Endothelial cell of umbilical vein (primary cell): ENCODE measurements at regions not wholly inside any gene's neighbourhood (a gene's known extent, or its start where the extent isn't known, plus 50 kb on each side); places are given as distances from the start of the nearest gene placed in this dataset.

Source experiments
- BruUV-seq: library from RNA; stranded (reverse); fragments of 400-500 nt; replicated peaks from 2 replicates; lab custom pipeline; 2021; lab: Mats Ljungman, UMichigan
- CTCF ChIA-PET: fragments of 300-600, 350-600 bp; sonication (Branson Sonifier 250); formaldehyde crosslinking; loops from one replicate; lab custom pipeline; 2021; ENCODE audit warnings: antibody characterized with exemption, inconsistent platforms; lab: Charles Lee
- POLR2A ChIA-PET: fragments of 300-600, 350-600 bp; sonication (Branson Sonifier 250); formaldehyde crosslinking; loops from one replicate; lab custom pipeline; 2021; ENCODE audit warnings: antibody characterized with exemption, inconsistent platforms; lab: Charles Lee
- DNase-seq: peaks from one replicate; pipeline ENCODE4 v3.0.0-alpha.2; 2011; ENCODE audit warnings: low read depth, low spot score
- FAIRE-seq: peaks from 2 replicates; lab custom pipeline; 2011; peaks lifted over from hg19 to GRCh38; lab: Jason Lieb, UNC
- H2AFZ ChIP-seq: 2 replicates; pipeline ENCODE4 v1.6.0; 2012; ENCODE audit warnings: low read depth, low read length, control low read depth, inconsistent platforms
- H3K27ac ChIP-seq: 2 replicates; pipeline ENCODE4 v1.5.1; 2011; ENCODE audit warnings: low read depth, mild to moderate bottlenecking, control low read depth, low read length, moderate library complexity; ENCODE audit not compliant: insufficient read depth
- H3K27me3 ChIP-seq, 2 experiments: 2 replicates each; pipeline versions ENCODE4 v1.6.0 to v1.6.1; 2011; ENCODE audit warnings: low read length in 2 of 2, mixed read lengths in 1 of 2; ENCODE audit not compliant: control insufficient read depth in 2 of 2, insufficient read depth in 2 of 2
- H3K36me3 ChIP-seq, 2 experiments: 2 replicates in 1 of 2; 3 replicates in 1 of 2; pipeline ENCODE4 v1.5.1; 2011; ENCODE audit warnings: low read length in 2 of 2, mild to moderate bottlenecking in 1 of 2, moderate library complexity in 1 of 2; ENCODE audit not compliant: control insufficient read depth in 2 of 2, insufficient read depth in 2 of 2; ENCODE audit errors: extremely low read depth in 1 of 2
- H3K4me1 ChIP-seq: 3 replicates; pipeline ENCODE4 v1.5.1; 2011; ENCODE audit warnings: mild to moderate bottlenecking, low read length; ENCODE audit not compliant: control insufficient read depth, insufficient read depth; ENCODE audit errors: extremely low read depth
- H3K4me2 ChIP-seq: 2 replicates; pipeline ENCODE4 v1.6.1; 2011; ENCODE audit warnings: low read length, control low read depth, mixed read lengths; ENCODE audit not compliant: insufficient read depth
- H3K4me3 ChIP-seq, 3 experiments: fragments of 200-600 bp in 1 of 3; sonication (generic), shearing (Covaris generic) in 1 of 3; replicated peaks in 1 of 3; 2 replicates each; pipeline ENCODE4 v1.5.1; 2011 to 2016; ENCODE audit warnings: control low read depth in 3 of 3, low read length in 3 of 3, mild to moderate bottlenecking in 2 of 3, inconsistent platforms in 1 of 3, low read depth in 1 of 3, moderate library complexity in 1 of 3; ENCODE audit not compliant: insufficient read depth in 1 of 3
- H3K79me2 ChIP-seq: 2 replicates; pipeline ENCODE4 v1.6.0; 2012; ENCODE audit warnings: low read length, inconsistent platforms; ENCODE audit not compliant: control insufficient read depth, insufficient read depth
- H3K9ac ChIP-seq: replicated peaks from 2 replicates; pipeline ENCODE3; 2011; ENCODE audit warnings: low read length, control low read depth; ENCODE audit not compliant: insufficient read depth; ENCODE audit errors: extremely low read depth
- H3K9me1 ChIP-seq: replicated peaks from 3 replicates; pipeline ENCODE4 v1.6.0; 2011; ENCODE audit warnings: mild to moderate bottlenecking, low read length; ENCODE audit not compliant: control insufficient read depth, insufficient read depth; ENCODE audit errors: extremely low read depth
- H3K9me3 ChIP-seq: replicated peaks from 2 replicates; pipeline ENCODE4 v1.5.1; 2012; ENCODE audit warnings: low read length, inconsistent platforms; ENCODE audit not compliant: control insufficient read depth, insufficient read depth
- H4K20me1 ChIP-seq: replicated peaks from 2 replicates; pipeline ENCODE3; 2011; ENCODE audit warnings: mild to moderate bottlenecking, low read length; ENCODE audit not compliant: control insufficient read depth, insufficient read depth; ENCODE audit errors: extremely low read depth
- CTCF ChIP-seq, 2 donors: IDR thresholded peaks; 1 replicate in 1 of 2; 2 replicates in 1 of 2; pipeline ENCODE4 v1.5.1; 2011; ENCODE audit warnings: low read length in 2 of 2, mild to moderate bottlenecking in 2 of 2, moderate library complexity in 2 of 2, control low read depth in 1 of 2, inconsistent platforms in 1 of 2, low read depth in 1 of 2; ENCODE audit not compliant: insufficient read depth in 1 of 2; ENCODE audit errors: extremely low read depth in 1 of 2
- EZH2 ChIP-seq: IDR thresholded peaks from 2 replicates; pipeline ENCODE4 v1.6.1; 2012; ENCODE audit warnings: borderline replicate concordance, low read depth, mild to moderate bottlenecking, moderate library complexity, low read length, inconsistent platforms; ENCODE audit not compliant: severe bottlenecking
- FOS ChIP-seq: IDR thresholded peaks from 2 replicates; pipeline ENCODE4 v1.6.1; 2011; ENCODE audit warnings: mild to moderate bottlenecking, low read length, moderate library complexity, borderline replicate concordance; ENCODE audit not compliant: insufficient read depth
- GATA2 ChIP-seq: IDR thresholded peaks from 2 replicates; pipeline ENCODE4 v1.7.0; 2011; ENCODE audit warnings: low read depth, mild to moderate bottlenecking, moderate library complexity, mixed read lengths, low read length; ENCODE audit not compliant: insufficient read length, insufficient read depth
- JUN ChIP-seq: IDR thresholded peaks from 2 replicates; pipeline ENCODE4 v1.6.1; 2011; ENCODE audit warnings: borderline replicate concordance, low read depth; ENCODE audit not compliant: insufficient read length, insufficient read depth
- MAX ChIP-seq: IDR thresholded peaks from 2 replicates; pipeline ENCODE4 v1.6.1; 2011; ENCODE audit not compliant: insufficient read depth, insufficient read length
- MYC ChIP-seq: IDR thresholded peaks from one replicate; pipeline ENCODE4 v1.6.1; 2011; ENCODE audit warnings: mild to moderate bottlenecking, low read depth, low read length
- POLR2A ChIP-seq: IDR thresholded peaks from 2 replicates; pipeline ENCODE4 v1.6.1; 2012; ENCODE audit warnings: low read depth, mild to moderate bottlenecking, control low read depth, low read length
- POLR2AphosphoS5 ChIP-seq: IDR thresholded peaks from 2 replicates; pipeline ENCODE4 v1.6.1; 2012; ENCODE audit warnings: low read depth, mild to moderate bottlenecking, control low read depth, low read length, moderate library complexity; ENCODE audit not compliant: insufficient read depth
- dilution Hi-C: fragments of 300-500 bp; cut with MboI; formaldehyde crosslinking; loops from one replicate; pipeline ENCODE4 v1.15.0; 2019; ENCODE audit warnings: low sequenced_read_pairs; ENCODE audit not compliant: extremely low pct_ligation_motif_present
- intact Hi-C: fragments of 100-400 bp; cut with micrococcal nuclease; formaldehyde crosslinking; loops from one replicate; pipeline ENCODE4 v1.10.0; 2022

- DNase-seq (no peak), FAIRE-seq (no peak)
- TF ChIP-seq FOS (no peak), POLR2AphosphoS5 (no peak)
- Histone ChIP-seq H3K9ac (no peak overlapping the region), H3K4me2 (no peak overlapping the region), H3K36me3 (no peaks in the 10 kb centered on the region), H3K4me3 (no peak overlapping the region), H3K79me2 (no peaks in the 10 kb centered on the region), H2AFZ (no peak overlapping the region), H3K9me3 (no peaks in the 10 kb centered on the region), H4K20me1 (no peaks in the 10 kb centered on the region), H3K27me3 (no peaks in the 10 kb centered on the region), H3K9me1 (no peaks in the 10 kb centered on the region), H3K27ac (no peak overlapping the region), H3K4me1 (no peaks in the 10 kb centered on the region)
- BruUV-seq, result no TSS peak
- CTCF ChIA-PET, result interaction anchor here (1.9 kb wide), 1 partner anchor 299 kb away, joined by 5 read pairs; no protein-coding TSS in a partner anchor
- dilution Hi-C loops (no loop called here), intact Hi-C loops (no loop called here)
- POLR2A ChIA-PET, result no interaction called here
These were observed 115.5 kb upstream of the VAV3 start for GRCh38 chr1:108080448-108080847.

GRCh38 chr1:108079440-108080025 lies 114.6 kb upstream of the VAV3 start:
- Histone ChIP-seq H3K4me2 (no peak overlapping the region), H4K20me1 (no peaks in the 10 kb centered on the region), H3K79me2 (no peaks in the 10 kb centered on the region), H3K27me3 (no peaks in the 10 kb centered on the region), H3K27ac (no peak overlapping the region), H3K9ac (no peak overlapping the region), H3K9me1 (no peaks in the 10 kb centered on the region), H2AFZ (no peak overlapping the region), H3K9me3 (no peaks in the 10 kb centered on the region), H3K4me1 (no peaks in the 10 kb centered on the region), H3K36me3 (no peaks in the 10 kb centered on the region), H3K4me3 (no peak overlapping the region)
- intact Hi-C loops (no loop called here), dilution Hi-C loops (no loop called here)
- ChIA-PET CTCF (interaction anchor here (1.9 kb wide), 1 partner anchor 298 kb away, joined by 5 read pairs; no protein-coding TSS in a partner anchor), POLR2A (no interaction called here)
- BruUV-seq, result no TSS peak
- DNase-seq (no peak), FAIRE-seq (no peak)
- TF ChIP-seq FOS, result no peak
- no peak for TF ChIP-seq POLR2AphosphoS5
- TF ChIP-seq EZH2, result no peak
- TF ChIP-seq POLR2A, result no peak
- no peak for TF ChIP-seq CTCF (IDR thresholded peaks at IDR 0.05; ENCODE audit: extremely low read depth in 1 of 2, insufficient read depth in 1 of 2, low read depth in 1 of 2, low read length in 2 of 2)
- no peak for TF ChIP-seq MYC
- no peak for TF ChIP-seq GATA2
- TF ChIP-seq MAX, result no peak
- TF ChIP-seq JUN, result no peak
